Body of pancreas (tissue), 4 donors: ENCODE measurements at regions not wholly inside any gene's neighbourhood (a gene's known extent, or its start where the extent isn't known, plus 50 kb on each side); places are given as distances from the start of the nearest gene placed in this dataset.

Experiments
- ATAC-seq: fragments of 150-250 bp; one replicate; pipeline ENCODE4 v1.9.1; 2016
- DNase-seq, 4 donors: peaks; one replicate each; pipeline ENCODE4 v3.0.0-alpha.2; 2019
- H3K27ac ChIP-seq, 4 donors: fragments of 200-600 bp; sonication (generic); 1 replicate in 3 of 4; 2 replicates in 1 of 4; pipeline versions ENCODE4 v1.5.1 to v1.6.1; 2016 to 2019; ENCODE audit warnings: mild to moderate bottlenecking in 1 of 4, mixed read lengths in 1 of 4, moderate library complexity in 1 of 4
- H3K27me3 ChIP-seq, 2 donors: fragments of 200-600 bp; sonication (generic); one replicate each; pipeline ENCODE4 v1.6.0; 2016; ENCODE audit warnings: mild to moderate bottlenecking in 1 of 2
- H3K36me3 ChIP-seq, 2 donors: fragments of 200-600 bp; sonication (generic); replicated peaks in 1 of 2; 2 replicates each; pipeline ENCODE4 v1.5.1; 2016; ENCODE audit warnings: low read depth in 2 of 2; ENCODE audit not compliant: insufficient read depth in 1 of 2
- H3K4me1 ChIP-seq: fragments of 200-600 bp; sonication (generic); one replicate; pipeline ENCODE4 v1.6.0; 2016
- H3K4me3 ChIP-seq, 2 donors: fragments of 200-600 bp; sonication (generic); 1 replicate in 1 of 2; 2 replicates in 1 of 2; pipeline ENCODE4 v1.5.1; 2016 to 2019
- H3K9me3 ChIP-seq, 3 donors: fragments of 200-600 bp; sonication (generic); 1 replicate in 2 of 3; 2 replicates in 1 of 3; pipeline ENCODE4 v1.5.1; 2016
- CTCF ChIP-seq, 7 experiments: fragments of 450-650 bp in 4 of 7; fragments of 200-600 bp in 3 of 7; sonication (generic) in 3 of 7; IDR thresholded peaks; one replicate each; pipeline ENCODE4 v1.5.1; 2016 to 2019; ENCODE audit warnings: antibody characterized with exemption in 7 of 7
- POLR2A ChIP-seq, 3 donors: fragments of 450-650 bp; IDR thresholded peaks; one replicate each; pipeline ENCODE4 v1.6.1; 2016; ENCODE audit warnings: antibody characterized with exemption in 3 of 3, mild to moderate bottlenecking in 2 of 3
- WGBS, 2 donors: methylation state at CpG; one replicate each; pipeline ENCODE4 v1.1.5; 2017; 5-methylcytosine and 5-hydroxymethylcytosine counted together
- intact Hi-C: fragments of 100-400 bp; cut with DNase I; formaldehyde crosslinking; loops from one replicate; pipeline ENCODE4 v1.15.1; 2023

DNA sequence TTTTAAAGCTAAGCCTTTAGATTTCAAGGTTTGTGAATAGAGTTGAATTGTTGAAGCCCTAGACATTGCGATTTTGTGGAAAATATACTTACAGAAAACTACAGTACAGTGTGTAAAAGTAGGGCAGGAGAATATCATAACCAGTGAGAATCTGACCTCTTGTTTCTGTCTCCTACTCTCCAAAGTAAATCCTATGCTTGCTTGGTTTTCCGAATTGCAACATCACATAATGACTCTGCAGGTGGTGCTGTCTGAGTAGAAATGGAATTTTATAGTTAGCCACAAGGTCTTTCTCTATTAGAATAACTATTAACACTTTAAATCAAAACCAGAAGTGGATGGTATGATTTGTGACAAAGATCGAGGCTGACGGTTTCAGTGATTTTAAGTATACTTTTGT, 505.6 kb downstream of the RAPGEF2 start:
- Histone ChIP-seq H3K4me3 (no peak overlapping the region), H3K27me3 (no peaks in the 10 kb centered on the region), H3K4me1 (no peaks in the 10 kb centered on the region), H3K27ac (no peak overlapping the region), H3K36me3 (no peaks in the 10 kb centered on the region), H3K9me3 (no peaks in the 10 kb centered on the region)
- intact Hi-C loops, result no loop called here
- ATAC-seq (no peak), DNase-seq (no peak)
- 68 to 80% methylated on average over 4 of the region's 4 CpGs for WGBS, 2 donors
- no peak for TF ChIP-seq POLR2A (IDR thresholded peaks at IDR 0.05)
- TF ChIP-seq CTCF (IDR thresholded peaks at IDR 0.05), result peak in 4 of 7 experiments; percentile 17 to 37 (median 33)

DNA sequence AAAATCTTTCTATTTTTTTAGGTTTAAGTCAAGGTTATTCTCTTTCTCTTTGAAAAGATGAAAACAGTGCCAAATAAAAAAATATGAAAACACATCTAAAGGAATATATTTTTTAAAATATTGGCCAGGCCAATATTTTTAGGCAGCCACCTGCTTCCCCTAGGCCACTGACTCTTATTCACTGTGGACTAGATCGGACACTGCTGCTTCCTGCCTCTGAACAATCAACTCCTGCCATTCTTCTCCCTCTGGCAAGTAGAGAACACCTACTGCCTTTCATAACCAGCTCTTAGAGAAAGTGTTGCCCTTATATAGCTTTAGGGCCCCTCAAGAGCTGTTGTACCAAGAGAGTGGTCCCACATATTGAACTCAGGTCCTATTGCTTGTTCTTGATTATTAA, 529.2 kb downstream of the RAPGEF2 start:
- TF ChIP-seq CTCF (IDR thresholded peaks at IDR 0.05) (no peak), POLR2A (IDR thresholded peaks at IDR 0.05) (no peak)
- Histone ChIP-seq H3K36me3 (no peaks in the 10 kb centered on the region), H3K4me1 (no peaks in the 10 kb centered on the region), H3K27me3 (no peaks in the 10 kb centered on the region), H3K9me3 (no peaks in the 10 kb centered on the region), H3K27ac (no peak overlapping the region), H3K4me3 (no peak overlapping the region)
- intact Hi-C loops, result no loop called here
- ATAC-seq, result no peak
- DNase-seq, result no peak
- 69 to 85% methylated on average over 1 of the region's 1 CpG for WGBS, 2 donors

- no peak overlapping the region for H3K27ac ChIP-seq
- ATAC-seq, result no peak
- H3K4me3 ChIP-seq, result no peak overlapping the region
- TF ChIP-seq POLR2A (IDR thresholded peaks at IDR 0.05), result no peak
- no peak for TF ChIP-seq CTCF (IDR thresholded peaks at IDR 0.05)
- H3K9me3 ChIP-seq, result no peaks in the 10 kb centered on the region
- peaks cover 10% of the 10 kb centered on the region for H3K4me1 ChIP-seq
- no peaks in the 10 kb centered on the region for H3K27me3 ChIP-seq
- 72 to 75% methylated on average over 5 of the region's 5 CpGs for WGBS, 2 donors
- no peaks in the 10 kb centered on the region for H3K36me3 ChIP-seq
- no peak for DNase-seq
- intact Hi-C loops, result no loop called here
Measured at GRCh38 chr4:159639671-159640323, 536.9 kb downstream of the RAPGEF2 start.

DNA sequence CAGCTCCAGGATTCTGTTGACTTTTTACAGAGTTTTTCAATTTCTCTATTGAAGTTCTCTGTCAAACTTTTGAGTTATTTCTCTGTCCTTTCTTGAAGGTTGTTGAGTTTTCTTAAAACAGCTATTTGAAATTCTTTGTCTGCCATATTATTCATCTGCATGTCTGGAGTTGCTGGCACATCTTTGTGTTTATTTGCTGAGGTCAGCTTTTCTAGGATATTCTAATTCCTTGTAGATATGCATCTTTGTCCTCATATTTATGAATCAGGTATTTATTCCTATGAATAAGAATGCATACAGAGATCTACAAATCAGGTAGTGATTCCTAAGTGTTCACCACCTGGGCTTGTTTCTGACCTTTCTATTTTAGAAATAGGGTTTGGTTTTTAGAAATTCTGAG, 546.4 kb downstream of the RAPGEF2 start:
- intact Hi-C loops, result no loop called here
- ATAC-seq (no peak), DNase-seq (no peak)
- Histone ChIP-seq H3K4me1 (no peaks in the 10 kb centered on the region), H3K4me3 (no peak overlapping the region), H3K27ac (no peak overlapping the region), H3K9me3 (no peaks in the 10 kb centered on the region), H3K27me3 (no peaks in the 10 kb centered on the region), H3K36me3 (no peaks in the 10 kb centered on the region)
- TF ChIP-seq POLR2A (IDR thresholded peaks at IDR 0.05) (no peak), CTCF (IDR thresholded peaks at IDR 0.05) (no peak)

- Histone ChIP-seq H3K27ac (no peak overlapping the region), H3K4me1 (no peaks in the 10 kb centered on the region), H3K27me3 (no peaks in the 10 kb centered on the region), H3K36me3 (no peaks in the 10 kb centered on the region), H3K4me3 (no peak overlapping the region), H3K9me3 (no peaks in the 10 kb centered on the region)
- ATAC-seq (no peak), DNase-seq (no peak)
- no peak for TF ChIP-seq POLR2A (IDR thresholded peaks at IDR 0.05)
- no peak for TF ChIP-seq CTCF (IDR thresholded peaks at IDR 0.05)
- 73 to 81% methylated on average over 1 of the region's 1 CpG for WGBS, 2 donors
- intact Hi-C loops, result no loop called here
Measured at GRCh38 chr4:159652871-159653270, 550.0 kb downstream of the RAPGEF2 start.
